K562 (cell line): ENCODE measurements at regions not wholly inside any gene's neighbourhood (a gene's known extent, or its start where the extent isn't known, plus 50 kb on each side); places are given as distances from the start of the nearest gene placed in this dataset.

Source experiments
- ATAC-seq: fragments of 200-7000 bp; cut with Tn5 transposase; 3 replicates; pipeline ENCODE4 v1.9.1; 2020; ENCODE audit warnings: moderate library complexity
- BruUV-seq: library from RNA; stranded (reverse); fragments of 400-500 nt; replicated peaks from 2 replicates; lab custom pipeline; 2021; lab: Mats Ljungman, UMichigan
- CTCF ChIA-PET: fragments of 300-600 bp; formaldehyde crosslinking; extraction: SDS; loops from one replicate; lab custom pipeline; 2021; ENCODE audit warnings: low intra/inter-chr PET ratio; lab: Yijun Ruan, JAX
- POLR2A ChIA-PET: fragments of 300-600, 350-650 bp; sonication (Branson Sonifier 250); formaldehyde crosslinking; extraction: SDS; loops from one replicate; lab custom pipeline; 2021; ENCODE audit warnings: antibody characterized with exemption, inconsistent platforms; lab: Yijun Ruan, JAX
- DNase-seq, 4 experiments: peaks; one replicate each; pipeline versions ENCODE4 v3.0.0 to v3.0.0-alpha.2; 2011 to 2018; ENCODE audit warnings: low spot score in 3 of 4, mixed read lengths in 3 of 4; ENCODE audit errors: extremely low read depth in 1 of 4
- FAIRE-seq: peaks from 2 replicates; lab custom pipeline; 2011; peaks lifted over from hg19 to GRCh38; lab: Jason Lieb, UNC
- H2AFZ ChIP-seq: 2 replicates; pipeline ENCODE4 v1.6.0; 2011; ENCODE audit warnings: low read depth, low read length, control low read depth, inconsistent platforms
- H3K27ac ChIP-seq: fragments of 200-600 bp; 3 replicates; pipeline ENCODE4 v1.8.0; 2011; ENCODE audit warnings: low read depth, mild to moderate bottlenecking, control low read depth, inconsistent platforms, low read length, moderate library complexity, mixed read lengths; ENCODE audit errors: extremely low read depth
- H3K27me3 ChIP-seq, 2 experiments: fragments of 300-600 bp in 1 of 2; 2 replicates in 1 of 2; 3 replicates in 1 of 2; pipeline versions ENCODE4 v1.6.0 to v1.8.0; 2011; ENCODE audit warnings: inconsistent platforms in 2 of 2, low read length in 2 of 2, mild to moderate bottlenecking in 1 of 2, mixed read lengths in 1 of 2, moderate library complexity in 1 of 2; ENCODE audit not compliant: control insufficient read depth in 2 of 2, insufficient read depth in 2 of 2
- H3K36me3 ChIP-seq: fragments of 300-600 bp; 3 replicates; pipeline ENCODE4 v1.8.0; 2011; ENCODE audit warnings: mild to moderate bottlenecking, low read length, inconsistent platforms; ENCODE audit not compliant: control insufficient read depth, insufficient read depth
- H3K4me1 ChIP-seq, 2 experiments: fragments of 200-600 bp in 1 of 2; replicated peaks in 1 of 2; 2 replicates in 1 of 2; 3 replicates in 1 of 2; pipeline versions ENCODE4 v1.5.1 to v1.8.0; 2011; ENCODE audit warnings: inconsistent platforms in 2 of 2, low read length in 2 of 2, mild to moderate bottlenecking in 1 of 2, mixed read lengths in 1 of 2, moderate library complexity in 1 of 2; ENCODE audit not compliant: control insufficient read depth in 2 of 2, insufficient read depth in 2 of 2
- H3K4me2 ChIP-seq: 2 replicates; pipeline ENCODE4 v1.6.1; 2011; ENCODE audit warnings: low read length, control low read depth, inconsistent platforms, mixed read lengths; ENCODE audit not compliant: insufficient read depth
- H3K4me3 ChIP-seq: fragments of 200-600 bp; sonication (generic), shearing (Covaris generic); 2 replicates; pipeline ENCODE4 v1.5.1; 2016; ENCODE audit warnings: control low read depth, inconsistent platforms
- H3K79me2 ChIP-seq: fragments of 200-600 bp; 3 replicates; pipeline ENCODE4 v1.8.0; 2011; ENCODE audit warnings: low read length, inconsistent platforms; ENCODE audit not compliant: control insufficient read depth, insufficient read depth
- H3K9ac ChIP-seq, 2 experiments: 2 replicates each; pipeline versions ENCODE4 v1.6.0 to v1.6.1; 2011; ENCODE audit warnings: low read depth in 2 of 2, low read length in 2 of 2, control low read depth in 1 of 2, inconsistent platforms in 1 of 2, mild to moderate bottlenecking in 1 of 2, mixed read lengths in 1 of 2; ENCODE audit not compliant: insufficient read depth in 1 of 2
- H3K9me1 ChIP-seq: one replicate; pipeline ENCODE4 v1.6.0; 2011; ENCODE audit warnings: inconsistent platforms, mild to moderate bottlenecking, low read length, moderate library complexity; ENCODE audit not compliant: control insufficient read depth, insufficient read depth
- H3K9me3 ChIP-seq: replicated peaks from 2 replicates; pipeline ENCODE4 v1.5.1; 2011; ENCODE audit warnings: low read depth, low read length, inconsistent platforms; ENCODE audit not compliant: control insufficient read depth, insufficient read depth
- H4K20me1 ChIP-seq: replicated peaks from 2 replicates; pipeline ENCODE4 v1.6.1; 2011; ENCODE audit warnings: low read length, inconsistent platforms, mixed read lengths; ENCODE audit not compliant: control insufficient read depth, insufficient read depth
- CBFB ChIP-seq: sonication (generic); formaldehyde crosslinking; IDR thresholded peaks from 2 replicates; pipeline ENCODE4 v1.4.0; 2020; ENCODE audit warnings: mild to moderate bottlenecking, missing genetic modification reagents
- ELF1 ChIP-seq: fragments of 200-800 bp; sonication (Bioruptor generic); IDR thresholded peaks from 2 replicates; pipeline ENCODE4 v1.6.1; 2016; ENCODE audit warnings: missing genetic modification characterization, missing compliant biosample characterization
- ESRRB ChIP-seq: fragments of 250-450 bp; sonication (Bioruptor Pico); IDR thresholded peaks from 2 replicates; pipeline ENCODE4 v1.5.0; 2020; ENCODE audit warnings: mild to moderate bottlenecking, moderate library complexity, borderline replicate concordance
- MTA1 ChIP-seq: fragments of 450-650 bp; IDR thresholded peaks from 2 replicates; pipeline ENCODE4 v1.6.1; 2017; ENCODE audit warnings: borderline replicate concordance
- RFX1 ChIP-seq: fragments of 450-650 bp; IDR thresholded peaks from 2 replicates; pipeline ENCODE4 v1.6.1; 2016; ENCODE audit warnings: mild to moderate bottlenecking, moderate library complexity
- SNAPC5 ChIP-seq: fragments of 250-450 bp; sonication (Bioruptor Pico); IDR thresholded peaks from 2 replicates; pipeline ENCODE4 v1.8.0; 2021; ENCODE audit warnings: moderate library complexity, mild to moderate bottlenecking, inconsistent platforms
- ZNF3 ChIP-seq: fragments of 250-450 bp; sonication (Bioruptor Pico); IDR thresholded peaks from 2 replicates; pipeline ENCODE4 v1.5.0; 2021; ENCODE audit warnings: mild to moderate bottlenecking, moderate library complexity
- WGBS: fragments of 100-300 bp; shearing (Covaris generic); methylation state at CpG from one replicate; pipeline ENCODE4 v1.1.6; 2016; ENCODE audit warnings: low coverage, mixed read lengths; ENCODE audit not compliant: insufficient coverage; ENCODE audit errors: missing lambda C conversion rate; 5-methylcytosine and 5-hydroxymethylcytosine counted together
- in situ Hi-C: fragments of 300-500 bp; cut with MboI; formaldehyde crosslinking; loops from 4 replicates; pipeline ENCODE4 v1.15.0; 2018; ENCODE audit warnings: inconsistent platforms, mixed read lengths
- intact Hi-C: fragments of 100-400 bp; cut with micrococcal nuclease; formaldehyde crosslinking; loops from 2 replicates; pipeline ENCODE4 v1.14.2; 2022
- TF ChIP-seq, protein P1 (sequence below), 3 experiments: fragments of 200-800 bp in 1 of 3; sonication (Bioruptor generic) in 1 of 3; sonication (generic) in 1 of 3; formaldehyde crosslinking in 1 of 3; IDR thresholded peaks; 2 replicates each; pipeline versions ENCODE4 v1.6.1 to v1.8.0; 2016 to 2022; ENCODE audit warnings: mild to moderate bottlenecking in 2 of 3, missing compliant biosample characterization in 2 of 3, missing genetic modification characterization in 2 of 3, missing genetic modification reagents in 1 of 3

- H3K9me1 ChIP-seq, result no peaks in the 10 kb centered on the region
Observed at GRCh38 chr15:49748791-49749190, 127.9 kb downstream of the DTWD1 start.

GRCh38 chr15:49750553-49750952 lies 129.7 kb downstream of the DTWD1 start:
- intact Hi-C loops (no loop called here), in situ Hi-C loops (no loop called here)
- no peak overlapping the region for H3K4me2 ChIP-seq
- H3K9me3 ChIP-seq, result no peaks in the 10 kb centered on the region
- no peak overlapping the region for H3K4me3 ChIP-seq
- no peak for DNase-seq
- no peaks in the 10 kb centered on the region for H3K36me3 ChIP-seq
- H3K9ac ChIP-seq, result no peak overlapping the region
- no peak for ATAC-seq
- TF ChIP-seq CBFB (CRISPR knock-in tag) (no peak), RFX1 (peak; percentile 14; the same call in 1 of the 2 replicates)
- H4K20me1 ChIP-seq, result no peaks in the 10 kb centered on the region
- ChIA-PET POLR2A (interaction anchor here (0.6 kb wide), 1 partner anchor 1663 kb away, joined by 3 read pairs; no protein-coding TSS in a partner anchor), CTCF (no interaction called here)
- H3K4me1 ChIP-seq, result peaks cover 0 to 9% of the 10 kb centered on the region in 2 experiments; a peak in 3 of 5 replicates
- no peaks in the 10 kb centered on the region for H3K9me1 ChIP-seq
- BruUV-seq, result no TSS peak
- H3K79me2 ChIP-seq, result no peaks in the 10 kb centered on the region
- no peak overlapping the region; the same call in 1 of the 2 replicates for H2AFZ ChIP-seq
- no peak for FAIRE-seq
- H3K27me3 ChIP-seq, result no peaks in the 10 kb centered on the region
- H3K27ac ChIP-seq, result no peak overlapping the region

More at GRCh38 chr15:49748791-49749190, 127.9 kb downstream of the DTWD1 start:
- TF ChIP-seq ZNF3 (CRISPR knock-in tag) (no peak), ELF1 (tag) (no peak), SNAPC5 (CRISPR knock-in tag) (no peak), MTA1 (no peak), ESRRB (no peak)
- TF ChIP-seq, protein P1, sequence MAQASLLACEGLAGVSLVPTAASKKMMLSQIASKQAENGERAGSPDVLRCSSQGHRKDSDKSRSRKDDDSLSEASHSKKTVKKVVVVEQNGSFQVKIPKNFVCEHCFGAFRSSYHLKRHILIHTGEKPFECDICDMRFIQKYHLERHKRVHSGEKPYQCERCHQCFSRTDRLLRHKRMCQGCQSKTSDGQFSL (CRISPR knock-in tag; IDR thresholded peaks at IDR 0.05), result no peak
- TF ChIP-seq, protein P1 (tag; IDR thresholded peaks at IDR 0.05), result no peak
- TF ChIP-seq, all 486 proteins: peak for 0
- in situ Hi-C loops (no loop called here), intact Hi-C loops (no loop called here)
- ATAC-seq (no peak), DNase-seq (no peak), FAIRE-seq (no peak)
- no peaks in the 10 kb centered on the region for H3K36me3 ChIP-seq
- no peaks in the 10 kb centered on the region for H3K9me3 ChIP-seq
- CTCF ChIA-PET, result no interaction called here
- no peak overlapping the region for H3K9ac ChIP-seq
- 11% methylated on average over 2 of the region's 2 CpGs for WGBS
- no peaks in the 10 kb centered on the region for H3K27me3 ChIP-seq
- no peak overlapping the region for H3K4me3 ChIP-seq
- H2AFZ ChIP-seq, result no peak overlapping the region
- no TSS peak for BruUV-seq
- no peaks in the 10 kb centered on the region for H3K79me2 ChIP-seq
- H3K4me1 ChIP-seq, result peaks cover 0 to 9% of the 10 kb centered on the region in 2 experiments; a peak in 3 of 5 replicates
- no peak overlapping the region for H3K4me2 ChIP-seq
- POLR2A ChIA-PET, result interaction anchor here (1.4 kb wide), 1 partner anchor 23 kb away, joined by 3 read pairs; no protein-coding TSS in a partner anchor
- H4K20me1 ChIP-seq, result no peaks in the 10 kb centered on the region
- no peak overlapping the region for H3K27ac ChIP-seq
